OCI-LY1 (cell line): ENCODE measurements at regions not wholly inside any gene's neighbourhood (a gene's known extent, or its start where the extent isn't known, plus 50 kb on each side); places are given as distances from the start of the nearest gene placed in this dataset.
"Not testable (repeated sequence)": the region's sequence is repeated elsewhere in the genome, so short reads cannot be mapped to it uniquely, and the experiment has no call there.

ENCODE experiments used
- CTCF ChIP-seq: fragments of 200-600 bp; sonication (generic), shearing (Covaris generic); IDR thresholded peaks from 2 replicates; pipeline ENCODE4 v1.5.1; 2017; ENCODE audit warnings: mild to moderate bottlenecking, antibody characterized with exemption, low read length, moderate library complexity, mixed read lengths
- EZH2 ChIP-seq: fragments of 200-600 bp; sonication (generic), shearing (Covaris generic); IDR thresholded peaks from 2 replicates; pipeline ENCODE4 v1.8.0; 2017; ENCODE audit warnings: borderline replicate concordance, mixed run types, mild to moderate bottlenecking, antibody characterized with exemption, low read length, moderate library complexity, mixed read lengths

GRCh38 chr5:82420524-82420923 lies 142.4 kb upstream of the RPS23 start:
- TF ChIP-seq CTCF, EZH2: not testable (repeated sequence)
